ENCODE measurements at regions not wholly inside any gene's neighbourhood (a gene's known extent, or its start where the extent isn't known, plus 50 kb on each side); places are given as distances from the start of the nearest gene placed in this dataset.

DNA sequence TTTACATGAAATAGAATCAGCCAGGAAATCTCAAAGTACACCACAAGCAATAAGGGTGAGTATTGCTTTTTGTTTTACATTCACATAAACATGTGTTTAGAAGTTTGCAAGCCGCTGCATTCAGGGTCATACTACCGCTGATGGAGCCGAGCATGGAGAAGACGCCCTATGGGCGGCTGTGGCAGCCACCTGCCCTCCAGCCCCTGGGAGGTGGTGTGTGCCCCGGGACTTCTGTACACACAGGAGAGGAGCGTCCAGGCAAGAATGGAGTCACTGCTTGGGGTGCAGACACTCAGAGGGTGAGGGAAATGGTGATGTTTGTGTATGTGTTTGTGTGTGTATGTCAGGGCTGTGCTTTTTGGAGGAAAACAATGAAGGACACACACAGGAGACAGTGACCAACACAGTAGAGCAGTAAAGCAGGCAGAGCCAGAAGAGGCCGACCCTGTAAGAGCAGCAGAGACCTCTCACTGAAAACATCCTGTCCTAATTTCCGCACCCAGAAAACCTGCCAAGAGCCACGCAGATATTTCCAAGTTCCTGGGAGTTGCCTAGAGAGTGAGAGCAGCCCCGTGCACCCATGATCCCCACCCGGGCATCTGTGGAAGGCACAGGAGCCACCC lies 108.1 kb upstream of the GJB6 start:
- H3K4me3 ChIP-seq = no peak overlapping the region
- TF ChIP-seq CTCF (IDR thresholded peaks at IDR 0.05) (no peak), EP300 (IDR thresholded peaks at IDR 0.05) (no peak), POLR2AphosphoS5 (IDR thresholded peaks at IDR 0.05) (no peak), POLR2A (IDR thresholded peaks at IDR 0.05) (no peak)
- H3K36me3 ChIP-seq = no peaks in the 10 kb centered on the region
- no peak for DNase-seq (ENCODE audit: low spot score in 2 of 2)
- 63% methylated on average over 12 of the region's 12 CpGs for WGBS
- no peaks in the 10 kb centered on the region for H3K9me3 ChIP-seq
- H3K27ac ChIP-seq = peak overlapping the region; percentile 42
- H3K4me1 ChIP-seq = peaks cover 10% of the 10 kb centered on the region
- H3K27me3 ChIP-seq = no peaks in the 10 kb centered on the region

DNA sequence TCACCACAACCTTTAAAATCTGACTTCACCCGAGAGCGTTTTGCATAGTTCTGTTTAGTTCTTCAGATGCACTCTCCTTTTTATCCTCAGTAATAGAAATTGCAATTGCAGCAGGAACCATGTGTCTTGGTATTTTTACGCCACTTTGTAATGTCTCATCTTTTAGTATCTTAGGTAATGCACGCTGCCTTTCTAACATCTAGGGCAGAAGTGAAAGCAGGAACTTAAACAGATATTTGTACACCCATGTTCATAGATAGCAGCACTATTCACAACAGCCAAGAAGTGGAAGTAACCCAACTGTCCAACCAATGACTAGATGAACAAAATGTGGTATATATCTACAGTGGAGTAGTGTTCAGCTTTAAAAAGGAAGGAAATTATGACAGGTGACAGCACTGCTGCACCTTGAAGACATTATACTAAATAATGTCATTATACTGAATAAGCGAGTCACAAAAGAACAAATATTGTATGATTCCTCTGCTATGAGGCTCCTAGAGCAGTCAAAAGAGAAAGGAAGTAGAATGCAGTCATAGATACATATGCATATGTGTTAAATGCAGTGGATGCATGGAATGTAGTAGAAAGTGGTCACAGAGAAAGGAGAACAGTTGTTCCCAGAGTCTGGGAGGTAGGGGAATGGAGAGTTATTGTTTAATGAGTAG lies 105.9 kb upstream of the GJB6 start:
- no peaks in the 10 kb centered on the region for H3K27me3 ChIP-seq
- H3K36me3 ChIP-seq = no peaks in the 10 kb centered on the region
- 91% methylated on average over 5 of the region's 5 CpGs for WGBS
- no peak overlapping the region for H3K4me3 ChIP-seq
- DNase-seq (ENCODE audit: low spot score in 2 of 2) = no peak
- H3K4me1 ChIP-seq = peaks cover 14% of the 10 kb centered on the region
- TF ChIP-seq EP300 (IDR thresholded peaks at IDR 0.05) = no peak
- no peak for TF ChIP-seq CTCF (IDR thresholded peaks at IDR 0.05)
- no peak for TF ChIP-seq POLR2A (IDR thresholded peaks at IDR 0.05)
- no peak for TF ChIP-seq POLR2AphosphoS5 (IDR thresholded peaks at IDR 0.05)
- H3K27ac ChIP-seq = no peak overlapping the region
- no peaks in the 10 kb centered on the region for H3K9me3 ChIP-seq

DNA sequence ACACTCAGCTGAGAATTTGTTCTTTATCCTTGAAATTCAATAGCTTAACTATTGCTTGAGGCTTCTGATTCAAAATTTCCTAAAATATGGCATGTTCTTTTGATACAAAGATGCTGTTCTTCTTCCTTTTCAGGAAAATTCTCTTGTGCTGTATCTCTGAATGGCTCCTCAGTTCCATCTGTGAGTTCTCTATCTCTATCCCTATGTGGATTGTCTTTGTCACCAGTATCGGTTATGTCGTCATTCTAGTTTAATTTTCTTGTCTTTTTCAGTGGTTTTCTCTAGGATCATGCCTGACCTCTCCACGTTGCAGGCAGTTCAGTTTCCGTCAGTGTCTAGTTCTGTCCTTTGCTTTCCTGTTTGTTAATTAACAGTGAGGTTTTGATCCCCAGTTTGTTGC lies 104.6 kb upstream of the GJB6 start:
- H3K27me3 ChIP-seq = no peaks in the 10 kb centered on the region
- TF ChIP-seq POLR2A (IDR thresholded peaks at IDR 0.05) (no peak), CTCF (IDR thresholded peaks at IDR 0.05) (no peak), EP300 (IDR thresholded peaks at IDR 0.05) (no peak), POLR2AphosphoS5 (IDR thresholded peaks at IDR 0.05) (no peak)
- DNase-seq (ENCODE audit: low spot score in 2 of 2) = no peak
- WGBS = 86% methylated on average over 4 of the region's 4 CpGs
- H3K4me1 ChIP-seq = peaks cover 27% of the 10 kb centered on the region
- H3K27ac ChIP-seq = no peak overlapping the region
- no peaks in the 10 kb centered on the region for H3K9me3 ChIP-seq
- H3K4me3 ChIP-seq = no peak overlapping the region
- H3K36me3 ChIP-seq = no peaks in the 10 kb centered on the region

- 82% methylated on average over 6 of the region's 6 CpGs for WGBS
- no peak for DNase-seq (ENCODE audit: low spot score in 2 of 2)
- H3K27ac ChIP-seq = no peak overlapping the region
- TF ChIP-seq EP300 (IDR thresholded peaks at IDR 0.05) (no peak), POLR2A (IDR thresholded peaks at IDR 0.05) (no peak), CTCF (IDR thresholded peaks at IDR 0.05) (no peak), POLR2AphosphoS5 (IDR thresholded peaks at IDR 0.05) (no peak)
- H3K27me3 ChIP-seq = no peaks in the 10 kb centered on the region
- peaks cover 17% of the 10 kb centered on the region for H3K4me1 ChIP-seq
- H3K4me3 ChIP-seq = no peak overlapping the region
- H3K36me3 ChIP-seq = no peaks in the 10 kb centered on the region
- H3K9me3 ChIP-seq = no peaks in the 10 kb centered on the region
These were observed 102.2 kb upstream of the GJB6 start for GRCh38 chr13:20334309-20334708.

DNA sequence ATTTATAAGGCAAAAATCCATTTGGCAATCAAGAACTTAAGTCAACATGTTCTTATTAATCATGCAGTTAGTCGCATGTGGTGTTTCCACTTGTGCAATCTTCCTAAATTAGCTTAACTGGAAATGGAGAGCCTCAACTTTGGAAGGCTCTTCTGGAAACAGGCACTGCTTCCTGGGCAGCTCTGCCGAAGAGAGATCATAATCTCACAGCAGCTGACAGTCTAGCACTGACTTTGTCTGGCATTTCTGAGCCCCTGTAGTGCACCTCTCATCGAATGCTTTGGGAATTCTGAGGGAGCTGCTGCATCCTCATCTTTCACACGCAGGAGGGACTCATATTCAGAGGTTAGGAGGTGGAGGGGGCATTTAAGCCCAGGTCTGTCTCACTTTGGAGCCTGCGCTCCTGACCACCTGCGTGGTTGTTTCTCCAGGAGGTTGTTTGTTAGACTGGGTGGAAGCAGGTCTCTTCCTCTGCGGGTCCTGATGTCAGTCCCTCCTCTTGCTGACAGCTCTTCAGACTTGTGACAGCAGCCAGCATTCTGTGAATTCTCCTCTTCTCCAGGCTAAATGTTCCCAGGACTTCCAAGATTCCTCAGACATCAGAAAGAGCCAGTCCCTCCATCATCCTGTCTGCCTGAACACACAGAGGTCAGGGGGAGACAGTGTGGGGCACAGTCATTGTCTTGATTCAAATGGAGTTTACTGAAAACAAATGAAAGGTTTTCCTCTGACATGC lies 100.4 kb upstream of the GJB6 start:
- no peaks in the 10 kb centered on the region for H3K36me3 ChIP-seq
- no peaks in the 10 kb centered on the region for H3K27me3 ChIP-seq
- no peak for DNase-seq (ENCODE audit: low spot score in 2 of 2)
- TF ChIP-seq POLR2AphosphoS5 (IDR thresholded peaks at IDR 0.05) (peak in 1 of 3 donors; percentile 47), EP300 (IDR thresholded peaks at IDR 0.05) (no peak), CTCF (IDR thresholded peaks at IDR 0.05) (no peak)
- WGBS = 34% methylated on average over 7 of the region's 7 CpGs
- no peak overlapping the region for H3K4me3 ChIP-seq
- H3K9me3 ChIP-seq = no peaks in the 10 kb centered on the region
- H3K4me1 ChIP-seq = peaks cover 17% of the 10 kb centered on the region
- no peak overlapping the region for H3K27ac ChIP-seq
